IMR-90 (cell line): ENCODE measurements at regions not wholly inside any gene's neighbourhood (a gene's known extent, or its start where the extent isn't known, plus 50 kb on each side); places are given as distances from the start of the nearest gene placed in this dataset.

Experiments
- BHLHE40 ChIP-seq: fragments of 150-350 bp; IDR thresholded peaks from 2 replicates; pipeline ENCODE4 v1.6.1; 2016; ENCODE audit warnings: mild to moderate bottlenecking, low read depth, low read length
- CEBPB ChIP-seq: IDR thresholded peaks from 2 replicates; pipeline ENCODE4 v1.6.1; 2012; ENCODE audit warnings: low read depth, low read length, improper control_type of control experiment
- CHD1 ChIP-seq: IDR thresholded peaks from 2 replicates; pipeline ENCODE4 v1.6.1; 2012; ENCODE audit warnings: low read depth, low read length, improper control_type of control experiment
- CTCF ChIP-seq: conservative IDR thresholded peaks from 2 replicates; pipeline ENCODE4 v1.5.1; 2012; ENCODE audit warnings: mild to moderate bottlenecking, low read depth, low read length, improper control_type of control experiment
- ELK1 ChIP-seq: fragments of 150-350 bp; IDR thresholded peaks from 2 replicates; pipeline ENCODE4 v1.6.1; 2016; ENCODE audit warnings: low read depth, mild to moderate bottlenecking, low read length, moderate library complexity, borderline replicate concordance
- FOS ChIP-seq: fragments of 150-350 bp; IDR thresholded peaks from 2 replicates; pipeline ENCODE4 v1.6.1; 2016; ENCODE audit warnings: low read depth, low read length
- MAFK ChIP-seq: IDR thresholded peaks from 2 replicates; pipeline ENCODE4 v1.6.1; 2012; ENCODE audit warnings: low read depth, low read length, improper control_type of control experiment
- MAZ ChIP-seq: IDR thresholded peaks from 2 replicates; pipeline ENCODE4 v1.6.1; 2012; ENCODE audit warnings: low read depth, mild to moderate bottlenecking, low read length, improper control_type of control experiment, moderate library complexity, borderline replicate concordance
- MXI1 ChIP-seq: IDR thresholded peaks from 2 replicates; pipeline ENCODE4 v1.6.1; 2012; ENCODE audit warnings: low read depth, mild to moderate bottlenecking, low read length, moderate library complexity, borderline replicate concordance
- POLR2A ChIP-seq: IDR thresholded peaks from 2 replicates; pipeline ENCODE4 v1.6.1; 2012; ENCODE audit warnings: mild to moderate bottlenecking, low read depth, low read length
- RAD21 ChIP-seq: IDR thresholded peaks from 2 replicates; pipeline ENCODE4 v1.6.1; 2012; ENCODE audit warnings: low read length, improper control_type of control experiment
- RCOR1 ChIP-seq: IDR thresholded peaks from 2 replicates; pipeline ENCODE4 v1.6.1; 2012; ENCODE audit warnings: mild to moderate bottlenecking, low read length, improper control_type of control experiment; ENCODE audit not compliant: insufficient replicate concordance
- RFX5 ChIP-seq: IDR thresholded peaks from 2 replicates; pipeline ENCODE4 v1.8.0; 2012; ENCODE audit warnings: low read depth, mild to moderate bottlenecking, low read length, moderate library complexity
- USF2 ChIP-seq: fragments of 150-350 bp; IDR thresholded peaks from 2 replicates; pipeline ENCODE4 v1.6.1; 2017; ENCODE audit warnings: mild to moderate bottlenecking, antibody characterized with exemption, low read length, low read depth

GRCh38 chr13:57345526-57345925, 178.5 kb downstream of the PRR20E start:
- TF ChIP-seq POLR2A (no peak), CTCF (no peak), RFX5 (no peak), RAD21 (no peak), CEBPB (no peak), USF2 (no peak), CHD1 (no peak), MAZ (no peak), MAFK (no peak), RCOR1 (no peak), ELK1 (no peak), BHLHE40 (no peak), MXI1 (no peak), FOS (no peak)
